NCI-H1417 treated with DMSO at 0.1 percent for 48 hours (cell line): ENCODE measurements at regions not wholly inside any gene's neighbourhood (a gene's known extent, or its start where the extent isn't known, plus 50 kb on each side); places are given as distances from the start of the nearest gene placed in this dataset.
"Not testable (repeated sequence)": the region's sequence is repeated elsewhere in the genome, so short reads cannot be mapped to it uniquely, and the experiment has no call there.

Experiments used
- DNase-seq: peaks from one replicate; lab custom pipeline; 2025; lab: John Stamatoyannopoulos, UW

DNA sequence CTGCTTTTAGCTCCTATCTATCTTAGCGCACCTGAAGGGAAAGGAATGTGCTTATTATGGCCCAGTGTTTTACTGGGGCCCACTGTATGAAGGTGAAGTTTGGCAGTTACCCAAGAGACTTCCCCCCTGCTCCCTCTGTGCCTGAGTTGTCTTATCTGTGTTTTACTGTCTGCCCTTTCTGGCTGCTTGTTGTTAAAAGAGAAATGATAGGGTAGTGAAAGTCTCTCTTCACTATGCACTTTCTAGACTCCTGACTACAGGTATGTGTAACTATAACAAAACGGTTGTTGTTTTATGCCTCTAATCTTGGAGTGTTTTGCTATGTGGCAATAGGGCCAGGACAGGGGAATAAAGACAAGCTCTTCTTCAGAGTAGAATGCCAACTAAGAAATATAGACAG is 326.9 kb downstream of the KIF20B start:
- no peak for DNase-seq

DNA sequence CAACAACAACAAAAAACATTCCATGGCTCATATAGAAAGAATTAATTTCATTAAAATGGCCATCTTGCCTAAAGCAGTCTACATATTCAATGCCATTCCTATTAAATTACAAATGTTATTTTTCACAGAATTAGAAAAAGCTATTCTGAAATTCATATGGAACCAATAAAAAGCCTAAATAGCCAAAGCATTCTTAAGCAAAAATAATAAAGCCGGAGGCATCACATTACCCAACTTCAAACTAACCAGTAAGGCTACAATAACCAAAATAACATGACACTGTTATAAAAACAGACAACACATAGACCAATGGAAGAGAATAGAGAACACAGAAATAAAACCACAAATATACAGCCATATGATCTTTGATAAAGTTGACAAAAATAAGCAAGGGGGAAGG is 330.4 kb downstream of the KIF20B start:
- DNase-seq, result no peak

DNA sequence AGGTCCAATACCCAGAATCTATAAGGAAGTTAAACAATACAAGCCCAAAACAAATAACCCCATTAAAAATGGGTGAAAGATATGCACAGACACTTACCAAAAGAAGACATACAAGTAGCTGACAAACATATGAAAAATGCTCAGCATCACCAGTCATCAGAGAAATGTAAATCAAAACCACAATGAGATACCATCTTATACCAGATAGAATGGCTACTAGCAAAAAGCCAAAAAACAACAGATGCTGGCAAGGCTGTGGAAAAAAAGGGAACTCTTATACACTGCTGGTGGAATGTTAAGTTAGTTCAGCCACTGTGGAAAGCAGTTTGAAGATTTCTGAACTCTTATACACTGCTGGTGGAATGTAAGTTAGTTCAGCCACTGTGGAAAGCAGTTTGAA is 331.1 kb downstream of the KIF20B start:
- DNase-seq, result no peak

DNA sequence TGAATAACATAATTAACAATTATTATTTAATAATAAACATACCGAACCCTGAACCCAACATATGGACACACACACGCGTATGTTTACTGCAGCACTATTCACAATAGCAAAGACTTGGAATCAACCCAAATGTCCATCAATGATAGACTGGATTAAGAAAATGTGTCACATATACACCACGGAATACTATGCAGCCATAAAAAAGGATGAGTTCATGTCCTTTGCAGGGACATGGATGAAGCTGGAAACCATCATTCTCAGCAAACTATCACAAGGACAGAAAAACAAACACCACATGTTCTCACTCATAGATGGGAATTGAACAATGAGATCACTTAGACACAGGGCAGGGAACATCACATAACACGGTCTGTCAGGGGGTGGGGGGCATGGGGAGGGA is 333.5 kb downstream of the KIF20B start:
- DNase-seq, result not testable (repeated sequence)

DNA sequence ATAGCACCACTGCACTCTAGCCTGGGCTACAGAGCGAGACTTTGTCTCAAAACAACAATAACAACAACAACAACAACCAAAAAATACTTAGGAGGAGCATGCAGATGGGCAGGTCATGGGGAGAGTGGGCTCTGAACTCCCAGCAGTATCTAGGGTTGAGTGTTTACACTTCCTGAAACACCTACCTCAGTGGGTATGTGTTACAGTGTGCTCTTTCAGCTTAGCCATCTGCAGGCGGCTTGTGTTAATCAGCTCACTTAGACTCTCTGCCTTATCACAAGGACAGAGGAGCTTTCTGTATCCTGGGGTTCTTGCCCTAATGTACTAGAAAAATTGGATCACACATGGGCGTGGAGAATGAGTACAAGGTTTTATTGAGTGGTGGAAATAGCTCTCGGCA is 340.2 kb downstream of the KIF20B start:
- DNase-seq, result no peak

DNA sequence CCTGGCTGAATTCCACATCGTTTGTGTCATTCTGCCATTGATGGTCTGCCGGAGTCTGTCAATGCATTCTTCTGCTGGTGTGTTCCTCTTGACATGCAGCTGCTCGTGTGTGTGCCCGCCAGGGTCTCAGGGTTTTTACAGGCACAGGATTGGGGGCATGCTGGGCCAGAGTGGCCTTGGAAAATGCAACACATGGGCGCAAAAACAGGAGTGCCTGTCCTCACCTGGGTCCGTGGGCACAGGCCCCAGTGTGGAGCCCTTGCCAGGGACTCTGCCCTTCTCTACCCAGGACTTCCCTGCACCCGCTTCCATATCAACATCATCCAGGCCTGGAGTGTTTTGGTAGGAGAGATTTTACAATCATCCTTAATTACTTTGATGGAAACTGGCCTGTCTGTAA is 340.7 kb downstream of the KIF20B start:
- no peak for DNase-seq

DNA sequence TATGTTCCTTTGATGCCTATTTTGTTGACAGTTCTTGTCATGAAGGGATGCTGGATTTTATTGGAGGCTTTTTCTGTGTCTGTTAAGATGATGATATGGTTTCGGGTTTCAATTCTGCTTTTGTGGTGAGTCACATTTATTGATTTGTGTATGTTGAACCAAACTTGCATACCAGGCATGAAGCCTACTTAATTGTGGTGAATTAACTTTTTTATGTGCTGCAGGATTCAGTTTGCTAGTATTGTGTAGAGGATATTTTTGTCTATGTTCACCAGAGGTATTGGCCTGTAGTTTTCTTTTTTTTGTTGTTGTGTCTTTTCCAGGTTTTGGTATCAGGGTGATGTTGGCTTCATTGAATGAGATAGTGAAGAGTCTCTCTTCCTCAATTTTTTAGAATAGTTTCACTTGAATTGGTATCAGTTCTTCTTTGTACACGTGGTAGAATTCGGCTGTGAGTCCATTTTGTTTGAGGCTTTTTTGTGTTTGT is 345.9 kb downstream of the KIF20B start:
- DNase-seq, result no peak

DNA sequence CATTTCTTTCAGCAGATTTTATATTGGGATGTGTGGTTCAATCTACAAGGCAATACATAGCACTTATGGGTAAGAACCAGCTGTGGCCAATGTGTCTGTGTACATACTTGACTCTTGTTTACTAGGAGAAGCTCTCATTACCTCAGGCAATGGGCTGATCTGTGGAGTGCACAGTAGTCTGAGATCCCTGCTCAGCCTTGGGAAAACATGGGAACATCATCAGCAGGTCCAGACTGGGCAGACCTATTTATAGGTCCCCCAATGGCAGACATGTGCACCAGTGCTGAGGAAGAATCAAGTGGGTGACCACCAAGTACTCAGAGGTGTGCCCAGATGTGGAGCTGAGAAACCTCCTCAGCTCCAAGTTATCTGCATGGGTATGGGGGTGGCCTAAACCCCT is 349.7 kb downstream of the KIF20B start:
- DNase-seq, result no peak

DNA sequence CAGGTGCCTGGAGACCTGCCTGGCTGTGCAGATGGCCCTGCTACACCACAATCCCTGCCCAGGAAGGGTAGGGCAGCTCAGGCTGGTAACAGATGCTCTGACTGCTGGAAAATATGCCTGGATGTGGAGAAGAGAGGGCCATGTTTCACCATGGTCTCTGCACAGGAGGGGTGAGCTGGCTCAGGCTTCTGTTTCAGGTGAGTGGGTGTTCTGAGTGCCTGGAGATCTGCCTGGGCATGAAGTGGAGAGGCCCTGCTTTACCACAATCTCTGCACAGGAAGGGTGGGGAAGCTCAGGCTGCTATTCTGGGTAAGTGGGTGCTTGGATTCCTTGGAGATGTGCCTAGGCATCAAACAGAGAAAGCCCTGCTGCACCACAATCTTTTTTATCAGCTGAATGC is 350.1 kb downstream of the KIF20B start:
- no peak for DNase-seq

DNA sequence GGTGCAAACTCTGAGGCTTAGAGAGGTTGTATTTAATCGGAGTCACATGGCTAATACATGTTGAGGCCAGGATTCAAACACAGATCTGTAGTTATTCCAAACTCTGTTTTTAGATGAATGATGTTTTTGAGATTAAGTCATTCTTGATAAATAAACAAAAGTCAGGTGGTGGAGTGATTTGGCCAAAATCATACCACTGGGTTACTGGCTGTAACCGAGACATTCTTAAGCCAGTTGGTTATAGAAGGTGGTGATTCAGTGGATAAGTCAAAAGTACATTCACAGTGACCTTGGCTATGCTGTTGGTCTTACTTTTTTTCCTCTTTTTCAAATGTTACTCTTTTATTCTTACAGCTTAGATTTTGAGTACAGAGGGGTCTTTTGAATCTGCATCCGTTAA is 361.4 kb downstream of the KIF20B start:
- DNase-seq, result no peak

DNA sequence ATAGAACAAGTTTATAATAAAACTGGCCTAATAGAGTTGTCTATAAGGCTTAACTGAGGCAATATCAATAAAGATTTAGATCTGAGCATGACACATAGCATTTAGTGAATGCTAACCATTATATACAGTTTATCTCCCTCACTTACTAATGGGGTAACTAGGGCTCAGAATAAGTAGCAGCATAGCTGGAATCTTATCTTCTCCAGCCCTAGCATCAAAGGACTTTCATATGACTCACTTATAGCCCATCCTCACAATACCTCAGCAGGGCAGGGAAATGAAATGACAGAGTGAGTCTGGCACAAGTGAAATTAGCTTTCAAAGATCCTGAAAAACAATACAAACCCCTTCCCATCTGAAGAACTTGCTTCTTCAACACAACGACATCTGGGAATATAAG is 362.9 kb downstream of the KIF20B start:
- no peak for DNase-seq

DNA sequence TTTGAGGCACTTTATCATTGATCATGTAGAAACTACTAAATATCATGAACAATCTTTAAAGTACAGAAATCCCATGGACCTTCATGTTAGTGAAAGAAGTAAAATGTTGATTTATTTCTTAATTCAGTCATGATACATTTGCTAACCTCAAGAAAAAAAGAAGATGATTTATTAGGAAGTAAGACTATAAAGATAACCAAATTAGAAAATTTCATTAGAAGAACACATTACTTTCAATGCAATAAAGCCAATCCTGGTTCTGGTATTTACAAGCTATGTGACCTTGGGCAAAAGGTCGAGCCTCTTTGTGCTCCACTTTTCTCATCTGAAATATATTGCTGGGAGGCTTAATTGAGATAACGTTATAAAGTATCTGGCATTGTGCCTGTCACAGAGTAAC is 365.0 kb downstream of the KIF20B start:
- no peak for DNase-seq

DNA sequence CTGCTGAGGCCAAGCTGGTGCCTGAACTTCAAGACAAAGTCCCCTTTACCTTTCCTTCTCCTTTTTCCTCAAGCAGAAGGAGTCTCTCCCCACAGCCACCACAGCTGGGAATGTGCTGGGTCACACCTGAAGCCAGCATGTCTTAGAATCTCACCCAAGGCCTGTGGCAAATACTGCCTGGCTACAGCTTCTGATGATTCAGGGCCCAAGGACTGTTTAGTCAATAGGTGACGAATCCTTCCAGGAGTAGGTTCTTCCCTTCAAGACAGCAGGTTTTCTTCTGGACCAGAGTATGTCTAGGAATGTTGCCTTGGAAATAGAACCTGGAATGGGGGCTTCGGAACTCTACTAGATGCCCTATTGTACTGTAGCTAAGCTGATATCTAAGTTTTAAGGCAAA is 374.6 kb downstream of the KIF20B start:
- no peak for DNase-seq

DNA sequence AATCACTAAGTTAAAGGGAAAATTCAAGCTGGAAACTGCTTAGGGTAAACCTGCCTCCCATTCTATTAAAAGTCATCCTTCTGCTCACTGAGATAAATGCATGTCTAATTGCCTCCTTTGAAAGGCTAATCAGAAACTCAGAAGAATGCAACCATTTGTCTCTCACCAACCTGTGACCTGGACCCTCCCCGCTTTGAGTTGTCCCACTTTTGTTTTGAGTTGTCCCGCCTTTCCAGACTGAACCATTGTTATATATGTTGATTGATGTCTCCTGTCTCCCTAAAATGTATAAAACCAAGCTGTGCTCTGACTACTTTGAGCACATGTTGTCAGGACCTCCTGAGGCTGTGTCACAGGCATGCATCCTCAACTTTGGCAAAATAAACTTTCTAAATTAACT is 378.4 kb downstream of the KIF20B start:
- no peak for DNase-seq

DNA sequence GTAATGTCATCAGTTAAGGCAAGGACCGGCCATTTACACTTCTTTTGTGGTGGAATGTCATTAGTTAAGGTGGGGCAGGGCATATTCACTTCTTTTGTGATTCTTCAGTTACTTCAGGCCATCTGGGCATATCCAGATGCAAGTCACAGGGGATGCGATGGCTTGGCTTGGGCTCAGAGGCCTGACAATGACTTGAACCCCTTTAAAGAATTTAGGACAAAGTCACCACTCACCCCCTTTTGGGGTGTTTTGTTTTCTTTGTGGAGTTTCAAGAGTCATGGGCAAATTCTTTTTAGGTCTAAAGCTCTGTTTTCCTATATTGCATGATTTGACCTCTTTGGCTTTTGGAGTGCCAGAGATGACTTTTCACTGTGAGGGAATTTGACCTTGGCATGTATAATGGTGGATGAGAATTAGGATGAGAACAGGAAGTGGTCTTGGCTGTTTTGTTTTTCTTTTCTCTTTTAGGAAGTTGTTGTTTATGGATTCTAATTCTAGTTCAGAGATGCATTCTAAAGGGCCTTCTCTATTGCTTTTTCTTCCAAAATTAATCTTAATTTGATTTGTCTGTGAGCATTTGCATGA is 385.3 kb downstream of the KIF20B start:
- not testable (repeated sequence) for DNase-seq

DNA sequence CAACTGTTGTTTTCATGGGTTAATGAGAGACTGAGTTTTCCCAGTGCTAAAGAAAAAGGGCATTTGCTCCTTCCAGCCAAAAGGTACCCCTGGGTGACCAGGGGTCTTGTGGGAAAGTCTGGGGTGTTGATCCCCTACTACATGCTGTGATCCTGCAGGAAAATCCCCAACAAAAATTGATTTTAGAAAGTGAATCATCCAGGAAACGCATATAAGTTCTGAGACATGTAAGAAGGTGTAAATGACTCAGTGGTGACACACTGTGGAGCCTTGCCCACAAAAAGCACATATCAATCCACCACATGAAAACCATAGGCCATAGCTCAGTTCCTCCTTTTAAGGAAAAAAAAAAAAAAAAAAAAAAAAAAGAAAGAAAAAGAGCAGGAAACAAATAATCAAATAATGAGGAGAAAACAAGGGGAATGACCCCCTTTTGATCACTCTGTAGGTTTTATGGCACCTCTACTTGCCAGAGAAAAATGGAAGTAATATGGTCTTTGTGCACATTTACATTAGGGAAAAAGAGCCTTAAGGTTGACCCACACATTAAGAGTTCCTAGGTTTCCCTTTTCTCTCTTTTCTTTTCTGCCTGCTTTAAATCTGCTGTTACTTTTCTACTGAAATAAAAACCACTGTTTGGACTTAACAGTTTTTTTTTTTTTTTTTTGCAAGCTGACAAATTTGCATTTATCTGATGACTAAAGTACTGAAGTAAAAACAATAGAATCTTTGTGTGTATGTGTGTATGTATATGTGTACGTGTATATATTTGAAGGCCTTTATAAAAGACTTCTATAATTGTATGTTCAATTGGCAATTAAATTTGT is 386.0 kb downstream of the KIF20B start:
- DNase-seq, result no peak

DNA sequence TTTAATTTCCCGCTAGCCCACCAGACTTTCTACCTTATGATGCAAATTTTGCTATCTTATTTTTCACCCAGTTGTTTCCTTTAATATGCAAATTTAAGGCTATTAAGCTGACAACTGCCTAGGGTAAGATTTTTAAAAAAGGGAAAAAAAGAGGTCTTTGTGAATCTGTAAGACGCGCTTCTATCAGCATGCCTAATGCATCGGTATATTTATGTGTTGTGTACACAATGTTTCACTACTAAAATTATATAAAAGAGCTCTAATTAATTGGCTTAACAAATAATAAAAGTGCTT is 386.6 kb downstream of the KIF20B start:
- DNase-seq, result no peak

DNA sequence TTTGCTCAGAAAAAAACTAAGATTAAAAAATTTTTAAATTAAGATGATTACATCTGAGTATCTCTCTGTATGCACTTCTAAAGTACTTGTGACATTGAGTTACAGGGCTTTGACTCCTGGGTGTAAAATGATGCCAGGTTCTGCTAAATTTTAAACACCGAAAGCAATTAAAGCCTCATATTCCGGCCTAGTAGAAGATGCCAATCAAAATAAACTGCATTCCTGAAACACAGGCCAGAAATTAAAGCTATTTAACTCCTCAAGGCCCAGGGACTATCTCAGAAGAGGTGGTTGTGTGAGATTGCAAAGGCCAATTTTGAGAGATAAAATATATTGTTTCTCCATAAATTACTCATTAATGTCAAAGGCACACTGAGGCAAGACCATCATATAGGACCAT is 388.3 kb downstream of the KIF20B start:
- DNase-seq, result no peak

DNA sequence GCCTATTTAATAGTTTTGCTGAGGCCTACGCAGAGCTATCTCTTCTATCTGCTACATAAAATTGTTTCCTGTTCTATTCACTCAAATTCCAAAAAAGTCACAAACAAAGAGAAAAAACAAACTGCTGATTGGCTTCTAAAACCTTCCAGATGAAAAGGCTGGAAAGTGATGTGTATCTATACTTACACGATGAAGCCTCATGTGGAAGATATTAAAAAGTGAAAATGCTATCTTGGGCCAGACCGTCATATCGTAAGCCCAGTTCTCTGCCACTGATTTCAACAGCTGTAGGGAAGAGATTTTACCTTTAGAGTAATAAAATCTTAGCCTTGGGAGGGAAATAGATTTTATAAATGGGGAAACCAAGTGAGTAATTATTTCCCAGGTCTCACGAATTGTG is 394.8 kb downstream of the KIF20B start:
- DNase-seq, result no peak

DNA sequence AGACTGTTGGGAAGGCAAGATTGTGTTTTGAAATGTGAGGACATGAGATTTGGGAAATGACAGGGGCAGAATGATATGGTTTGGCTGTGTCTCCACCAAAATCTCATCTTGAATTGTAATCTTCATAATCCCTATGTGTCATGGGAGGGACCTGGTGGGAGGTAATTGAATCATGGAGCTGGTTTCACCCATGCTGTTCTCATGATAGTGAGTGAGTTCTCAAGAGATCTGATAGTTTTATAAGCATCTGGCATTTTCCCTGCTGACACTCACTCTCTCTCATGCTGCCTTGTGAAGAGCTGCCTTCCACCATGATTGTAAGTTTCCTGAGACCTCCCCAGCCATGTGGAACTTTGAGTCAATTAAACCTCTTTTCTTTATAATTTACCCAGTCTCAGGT is 406.2 kb downstream of the KIF20B start:
- DNase-seq, result not testable (repeated sequence)

DNA sequence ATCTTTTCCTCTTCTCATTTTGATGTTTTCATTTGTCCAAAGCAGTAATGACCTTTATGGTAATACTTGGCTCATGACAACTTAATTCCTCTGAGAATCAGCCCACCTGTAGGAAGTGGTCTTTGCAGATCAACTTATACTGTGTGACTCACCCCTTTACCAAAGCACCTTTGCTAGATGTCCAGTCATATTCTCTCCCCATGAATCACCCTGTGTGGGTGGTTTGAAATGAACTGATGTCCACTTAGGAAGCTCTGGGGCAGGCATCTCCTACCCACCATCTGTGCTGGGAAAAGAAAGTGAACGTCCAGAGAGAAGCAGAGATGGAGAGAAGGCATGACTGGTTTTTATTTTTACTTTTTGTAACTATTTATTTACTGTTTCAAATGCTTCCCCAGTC is 410.3 kb downstream of the KIF20B start:
- no peak for DNase-seq

DNA sequence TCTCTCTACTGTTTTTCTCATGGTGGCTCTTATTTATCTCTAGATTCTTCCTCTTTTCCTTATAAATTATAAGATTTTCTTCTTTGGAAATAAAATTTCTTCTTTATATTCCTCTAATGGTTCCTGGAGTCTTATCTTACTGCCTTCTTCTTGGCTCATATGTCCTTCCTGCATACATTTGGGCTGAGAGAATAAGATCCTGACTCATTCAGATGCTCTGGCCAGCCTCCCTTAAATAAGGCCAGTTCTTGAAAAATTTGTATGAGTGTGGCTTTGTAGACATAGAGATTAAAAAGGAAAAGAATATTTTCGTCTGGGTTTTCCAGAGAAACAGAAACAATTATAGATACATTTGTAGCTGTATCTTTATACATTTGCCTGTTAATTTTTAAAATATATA is 411.3 kb downstream of the KIF20B start:
- DNase-seq, result no peak

DNA sequence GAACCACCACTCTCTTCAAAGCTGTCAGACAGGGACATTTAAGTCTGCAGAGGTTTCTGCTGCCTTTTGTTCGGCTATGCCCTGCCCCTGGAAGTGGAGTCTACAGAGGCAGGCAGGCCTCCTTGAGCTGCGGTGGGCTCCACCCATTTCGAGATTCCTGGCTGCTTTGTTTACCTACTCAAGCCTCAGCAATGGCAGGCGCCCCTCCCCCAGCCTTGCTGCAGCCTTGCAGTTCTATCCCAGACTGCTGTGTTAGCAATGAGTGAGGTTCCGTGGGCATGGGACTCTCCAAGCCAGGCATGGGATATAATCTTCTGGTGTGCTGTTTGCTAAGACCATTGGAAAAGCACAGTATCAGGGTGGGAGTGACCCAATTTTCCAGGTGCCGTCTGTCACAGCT is 417.2 kb downstream of the KIF20B start:
- DNase-seq, result not testable (repeated sequence)
